HepG2 (cell line): ENCODE measurements at regions not wholly inside any gene's neighbourhood (a gene's known extent, or its start where the extent isn't known, plus 50 kb on each side); places are given as distances from the start of the nearest gene placed in this dataset.

ENCODE experiments used
- MAX ChIP-seq: IDR thresholded peaks from 2 replicates; pipeline ENCODE4 v1.6.1; 2012; ENCODE audit warnings: inconsistent platforms
- SMAD9 ChIP-seq: sonication (generic); formaldehyde crosslinking; IDR thresholded peaks from 2 replicates; pipeline ENCODE4 v1.5.1; 2020; ENCODE audit warnings: mild to moderate bottlenecking, missing genetic modification reagents
- SMC3 ChIP-seq: IDR thresholded peaks from 2 replicates; pipeline ENCODE4 v1.6.1; 2011; ENCODE audit warnings: low read length, improper control_type of control experiment
- TBP ChIP-seq: sonication (generic); formaldehyde crosslinking; IDR thresholded peaks from 2 replicates; pipeline ENCODE4 v1.5.0; 2020; ENCODE audit warnings: missing genetic modification reagents
- ZBTB33 ChIP-seq: sonication (generic); formaldehyde crosslinking; IDR thresholded peaks from 2 replicates; pipeline ENCODE4 v1.4.0; 2020; ENCODE audit warnings: missing genetic modification reagents
- ZNF644 ChIP-seq: IDR thresholded peaks from 2 replicates; pipeline ENCODE4 v1.6.1; 2016; ENCODE audit warnings: low read depth
- TF ChIP-seq, protein P1 (sequence below), 2 experiments: sonication (generic) in 1 of 2; formaldehyde crosslinking in 1 of 2; IDR thresholded peaks; 2 replicates each; pipeline versions ENCODE4 v1.5.1 to v1.6.1; 2011 to 2020; ENCODE audit warnings: borderline replicate concordance in 1 of 2, low read depth in 1 of 2, low read length in 1 of 2, mild to moderate bottlenecking in 1 of 2, missing genetic modification reagents in 1 of 2, moderate library complexity in 1 of 2

- TF ChIP-seq ZBTB33 (no peak), ZNF644 (CRISPR knock-in tag) (no peak), SMAD9 (CRISPR knock-in tag) (no peak), SMC3 (no peak), MAX (no peak), TBP (no peak)
- TF ChIP-seq, protein P1, sequence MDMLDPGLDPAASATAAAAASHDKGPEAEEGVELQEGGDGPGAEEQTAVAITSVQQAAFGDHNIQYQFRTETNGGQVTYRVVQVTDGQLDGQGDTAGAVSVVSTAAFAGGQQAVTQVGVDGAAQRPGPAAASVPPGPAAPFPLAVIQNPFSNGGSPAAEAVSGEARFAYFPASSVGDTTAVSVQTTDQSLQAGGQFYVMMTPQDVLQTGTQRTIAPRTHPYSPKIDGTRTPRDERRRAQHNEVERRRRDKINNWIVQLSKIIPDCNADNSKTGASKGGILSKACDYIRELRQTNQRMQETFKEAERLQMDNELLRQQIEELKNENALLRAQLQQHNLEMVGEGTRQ (IDR thresholded peaks at IDR 0.05; ENCODE audit: low read depth, low read length): no peak
- TF ChIP-seq, protein P1 (CRISPR knock-in tag; IDR thresholded peaks at IDR 0.05; ENCODE audit: borderline replicate concordance): no peak
Observed at GRCh38 chr20:52084727-52085126, 106.9 kb downstream of the ZFP64 start.
